AG04450 (cell line): ENCODE measurements at regions not wholly inside any gene's neighbourhood (a gene's known extent, or its start where the extent isn't known, plus 50 kb on each side); places are given as distances from the start of the nearest gene placed in this dataset.

ENCODE experiments used
- CTCF ChIA-PET: fragments of 300-600, 350-600 bp; formaldehyde crosslinking; extraction: SDS; loops from one replicate; lab custom pipeline; 2022; ENCODE audit warnings: antibody characterized with exemption, inconsistent platforms; lab: Charles Lee
- POLR2A ChIA-PET: fragments of 350-600 bp; formaldehyde crosslinking; extraction: SDS; loops from one replicate; lab custom pipeline; 2021; ENCODE audit warnings: antibody characterized with exemption, inconsistent platforms; lab: Yijun Ruan, JAX
- DNase-seq: peaks from one replicate; pipeline ENCODE4 v3.0.0-alpha.2; 2011; ENCODE audit warnings: low read depth, low spot score
- H3K27ac ChIP-seq: one replicate; pipeline ENCODE4 v1.5.1; 2012; ENCODE audit warnings: low read depth, low read length, control low read depth
- H3K27me3 ChIP-seq: one replicate; pipeline ENCODE4 v1.6.0; 2012; ENCODE audit warnings: low read length; ENCODE audit not compliant: control insufficient read depth, insufficient read depth
- H3K4me3 ChIP-seq: 2 replicates; pipeline ENCODE4 v1.5.1; 2011; ENCODE audit warnings: mild to moderate bottlenecking, low read depth, low read length, control low read depth
- H3K9me3 ChIP-seq: 2 replicates; pipeline ENCODE4 v1.5.1; 2012; ENCODE audit warnings: low read length; ENCODE audit not compliant: control insufficient read depth, insufficient read depth
- CTCF ChIP-seq: IDR thresholded peaks from 2 replicates; pipeline ENCODE4 v1.5.1; 2011; ENCODE audit warnings: low read depth, low read length, control low read depth, inconsistent platforms

- TF ChIP-seq CTCF: no peak
- H3K27me3 ChIP-seq: peaks cover 52% of the 10 kb centered on the region
- no peak for DNase-seq
Measured at GRCh38 chr20:51082988-51083387, 60.1 kb upstream of the KCNG1 start.

GRCh38 chr20:51080516-51080915 is 57.6 kb upstream of the KCNG1 start:
- POLR2A ChIA-PET: no interaction called here
- H3K9me3 ChIP-seq: no peaks in the 10 kb centered on the region; the same call in 1 of the 2 replicates
- peaks cover 48% of the 10 kb centered on the region for H3K27me3 ChIP-seq
- no peak for DNase-seq
- CTCF ChIA-PET: no interaction called here
- H3K27ac ChIP-seq: no peak overlapping the region
- no peak for TF ChIP-seq CTCF
- H3K4me3 ChIP-seq: no peak overlapping the region

More at GRCh38 chr20:51082988-51083387, 60.1 kb upstream of the KCNG1 start:
- ChIA-PET CTCF (no interaction called here), POLR2A (no interaction called here)
- Histone ChIP-seq H3K4me3 (no peak overlapping the region), H3K9me3 (no peaks in the 10 kb centered on the region; the same call in 1 of the 2 replicates), H3K27ac (no peak overlapping the region)

GRCh38 chr20:51079488-51079887 is 56.6 kb upstream of the KCNG1 start:
- H3K27me3 ChIP-seq: peaks cover 54% of the 10 kb centered on the region
- no peaks in the 10 kb centered on the region for H3K9me3 ChIP-seq
- CTCF ChIA-PET: no interaction called here
- no peak overlapping the region for H3K27ac ChIP-seq
- no peak for DNase-seq
- H3K4me3 ChIP-seq: no peak overlapping the region
- POLR2A ChIA-PET: no interaction called here
- TF ChIP-seq CTCF: no peak

GRCh38 chr20:51077686-51078060 is 54.8 kb upstream of the KCNG1 start:
- Histone ChIP-seq H3K4me3 (no peak overlapping the region), H3K27me3 (peaks cover 53% of the 10 kb centered on the region), H3K27ac (no peak overlapping the region), H3K9me3 (no peaks in the 10 kb centered on the region)
- TF ChIP-seq CTCF: no peak
- DNase-seq: no peak
- POLR2A ChIA-PET: no interaction called here
- CTCF ChIA-PET: interaction anchor here (1.0 kb wide), 1 partner anchor 62 kb away, joined by 4 read pairs; no protein-coding TSS in a partner anchor

- POLR2A ChIA-PET: interaction anchor here (0.7 kb wide), 1 partner anchor 46 kb away, joined by 5 read pairs; no protein-coding TSS in a partner anchor
- no peak overlapping the region for H3K4me3 ChIP-seq
- H3K27me3 ChIP-seq: peaks cover 53% of the 10 kb centered on the region
- no peak overlapping the region for H3K27ac ChIP-seq
- no peaks in the 10 kb centered on the region for H3K9me3 ChIP-seq
- CTCF ChIA-PET: interaction anchor here (1.0 kb wide), 1 partner anchor 61 kb away, joined by 4 read pairs; no protein-coding TSS in a partner anchor
- TF ChIP-seq CTCF: peak; percentile 25
- no peak for DNase-seq
Measured at GRCh38 chr20:51076786-51077685, 54.1 kb upstream of the KCNG1 start.
